G401 (cell line): ENCODE measurements at regions not wholly inside any gene's neighbourhood (a gene's known extent, or its start where the extent isn't known, plus 50 kb on each side); places are given as distances from the start of the nearest gene placed in this dataset.

Experiments used
- DNase-seq: peaks from one replicate; pipeline ENCODE4 v3.0.0-alpha.2; 2015; ENCODE audit warnings: low spot score
- in situ Hi-C: cut with HindIII; loops from 2 replicates; pipeline ENCODE4 v1.10.0; 2016; ENCODE audit warnings: low sequenced_read_pairs, mixed read lengths

- no peak for DNase-seq
- in situ Hi-C loops: no loop called here
Measured at GRCh38 chr18:22538426-22538825, 120.7 kb upstream of the CTAGE1 start.

- in situ Hi-C loops: no loop called here
- DNase-seq: no peak
Measured at GRCh38 chr18:22539051-22539765, 121.5 kb upstream of the CTAGE1 start.

GRCh38 chr18:22541232-22541631 lies 123.5 kb upstream of the CTAGE1 start:
- DNase-seq: no peak
- in situ Hi-C loops: no loop called here

- no peak for DNase-seq
- in situ Hi-C loops: no loop called here
Measured at GRCh38 chr18:22542406-22542835, 124.7 kb upstream of the CTAGE1 start.

- no peak for DNase-seq
- in situ Hi-C loops: no loop called here
Measured at GRCh38 chr18:22543769-22544168, 126.1 kb upstream of the CTAGE1 start.

- no peak for DNase-seq
- in situ Hi-C loops: no loop called here
Measured at GRCh38 chr18:22544626-22545025, 126.9 kb upstream of the CTAGE1 start.

- in situ Hi-C loops: no loop called here
- DNase-seq: no peak
Measured at GRCh38 chr18:22545066-22545760, 127.5 kb upstream of the CTAGE1 start.

GRCh38 chr18:22546905-22547570 lies 129.3 kb upstream of the CTAGE1 start:
- DNase-seq: no peak
- in situ Hi-C loops: no loop called here

- in situ Hi-C loops: no loop called here
- DNase-seq: no peak
Measured at GRCh38 chr18:22547807-22548561, 130.3 kb upstream of the CTAGE1 start.

GRCh38 chr18:22549260-22549937 lies 131.7 kb upstream of the CTAGE1 start:
- in situ Hi-C loops: no loop called here
- no peak for DNase-seq

- in situ Hi-C loops: no loop called here
- no peak for DNase-seq
Measured at GRCh38 chr18:22550366-22550765, 132.7 kb upstream of the CTAGE1 start.

- in situ Hi-C loops: no loop called here
- DNase-seq: no peak
Measured at GRCh38 chr18:22550861-22551260, 133.1 kb upstream of the CTAGE1 start.

GRCh38 chr18:22551536-22552151 lies 133.9 kb upstream of the CTAGE1 start:
- in situ Hi-C loops: no loop called here
- DNase-seq: no peak

GRCh38 chr18:22552254-22552653 lies 134.5 kb upstream of the CTAGE1 start:
- in situ Hi-C loops: no loop called here
- DNase-seq: no peak

- in situ Hi-C loops: no loop called here
- DNase-seq: no peak
Measured at GRCh38 chr18:22552899-22553460, 135.3 kb upstream of the CTAGE1 start.

- in situ Hi-C loops: no loop called here
Measured at GRCh38 chr18:22556222-22557167, 138.8 kb upstream of the CTAGE1 start.

GRCh38 chr18:22557168-22557941 lies 139.6 kb upstream of the CTAGE1 start:
- DNase-seq: no peak
- in situ Hi-C loops: no loop called here

More at GRCh38 chr18:22556222-22557167, 138.8 kb upstream of the CTAGE1 start:
- DNase-seq: no peak
